Fibroblast of skin of back (primary cell): ENCODE measurements at regions not wholly inside any gene's neighbourhood (a gene's known extent, or its start where the extent isn't known, plus 50 kb on each side); places are given as distances from the start of the nearest gene placed in this dataset.

Experiments
- DNase-seq: peaks from one replicate; pipeline ENCODE4 v3.0.0-alpha.2; 2013

DNA sequence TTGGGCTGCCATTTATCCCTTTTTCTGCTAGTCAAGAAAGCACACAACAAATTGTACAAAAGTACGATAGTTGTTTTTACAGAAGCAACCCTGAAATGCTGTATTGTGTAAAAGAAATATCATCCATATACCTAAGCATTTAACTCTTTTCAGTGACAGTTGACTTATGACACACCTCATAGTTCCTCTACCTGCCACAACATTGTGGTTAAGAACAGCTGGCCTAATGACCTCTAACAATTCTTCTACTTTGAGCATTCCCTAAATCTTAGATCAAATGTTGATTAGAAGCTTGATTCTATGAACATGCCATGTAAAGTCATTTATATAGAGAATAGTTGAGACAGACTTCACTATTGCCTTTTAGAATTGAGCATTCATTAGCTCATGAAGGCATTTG, 165.9 kb upstream of the SETBP1 start:
- no peak for DNase-seq

DNA sequence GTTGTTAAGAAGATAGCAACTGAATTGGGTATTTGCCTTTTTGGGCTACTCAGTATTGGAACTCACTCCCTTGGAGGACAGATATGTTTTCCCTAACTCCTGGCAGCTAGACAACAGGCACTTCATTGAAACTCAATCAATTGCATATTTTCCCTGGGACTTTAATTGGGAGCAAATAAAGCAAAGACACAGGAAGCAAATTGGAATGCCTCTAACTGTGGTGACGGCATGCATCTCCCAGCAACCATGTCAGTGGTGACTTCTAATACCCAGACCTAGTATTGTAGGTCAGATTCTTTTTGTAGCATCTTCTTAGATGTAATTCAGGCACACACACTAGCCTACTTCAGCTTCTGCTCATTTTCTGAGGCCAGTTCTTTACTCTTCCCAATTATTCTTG, 164.2 kb upstream of the SETBP1 start:
- DNase-seq, result peak; percentile 4

DNA sequence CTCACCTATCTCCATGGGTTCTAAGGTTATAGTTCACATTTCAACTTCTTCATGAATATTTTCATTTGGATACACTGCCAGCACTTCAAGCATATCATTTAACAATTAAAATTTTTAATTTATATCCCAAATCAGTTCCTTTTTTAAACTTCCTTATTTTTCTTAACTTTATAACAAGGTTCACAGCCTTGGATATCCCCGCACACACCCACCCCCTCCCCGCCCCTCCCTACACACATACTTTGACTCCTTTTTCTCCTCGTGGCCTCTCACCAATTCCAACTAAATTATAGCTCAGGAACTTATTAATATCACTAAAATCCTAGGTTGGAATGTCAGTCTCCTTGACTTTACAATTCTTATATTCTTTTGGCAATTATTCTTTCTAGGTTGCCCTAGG, 163.6 kb upstream of the SETBP1 start:
- DNase-seq, result no peak

DNA sequence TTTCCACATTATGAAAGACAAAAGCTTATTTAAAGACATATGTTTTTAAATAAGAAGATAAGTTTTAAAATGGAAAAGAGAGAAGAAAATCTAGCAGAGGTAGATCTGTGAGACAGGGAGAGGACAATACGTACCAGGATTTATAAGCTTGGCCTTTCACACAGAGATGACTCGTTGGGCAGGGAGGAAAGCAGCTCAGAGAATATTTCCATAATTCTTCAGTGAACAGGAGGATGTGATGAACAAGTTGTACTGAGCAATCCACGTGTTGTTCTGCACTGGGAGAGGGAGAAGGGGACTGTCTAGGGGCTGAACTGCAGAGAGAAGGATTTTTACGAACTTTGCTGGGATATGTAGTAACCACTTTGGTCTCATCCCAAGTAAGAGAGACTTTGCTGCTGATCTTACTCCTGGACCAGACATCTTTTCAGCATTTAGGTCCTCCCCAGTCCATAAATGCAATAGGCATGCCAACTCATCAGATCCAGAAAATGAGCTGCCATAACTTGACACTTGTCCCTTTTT, 162.5 kb upstream of the SETBP1 start:
- peak; percentile 57 for DNase-seq

DNA sequence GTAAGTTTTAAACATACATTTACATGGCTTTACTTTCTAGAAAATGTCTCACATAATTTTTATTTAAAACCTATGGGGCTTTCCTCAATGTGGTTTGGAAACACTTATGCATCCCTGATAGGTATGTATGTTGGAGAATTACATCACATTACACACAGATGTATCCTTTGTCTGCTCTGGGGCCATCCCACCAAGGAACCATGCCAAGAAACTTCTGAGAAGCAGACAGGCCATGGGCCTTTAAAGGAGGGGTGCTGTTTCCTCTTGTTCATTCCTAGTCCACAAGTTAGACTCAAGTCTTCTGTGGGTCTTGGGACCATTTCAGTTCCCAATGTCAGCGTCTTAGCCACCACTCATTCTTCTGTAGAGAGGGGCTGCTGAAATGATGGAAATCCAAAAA, 162.0 kb upstream of the SETBP1 start:
- peak; percentile 22 for DNase-seq

DNA sequence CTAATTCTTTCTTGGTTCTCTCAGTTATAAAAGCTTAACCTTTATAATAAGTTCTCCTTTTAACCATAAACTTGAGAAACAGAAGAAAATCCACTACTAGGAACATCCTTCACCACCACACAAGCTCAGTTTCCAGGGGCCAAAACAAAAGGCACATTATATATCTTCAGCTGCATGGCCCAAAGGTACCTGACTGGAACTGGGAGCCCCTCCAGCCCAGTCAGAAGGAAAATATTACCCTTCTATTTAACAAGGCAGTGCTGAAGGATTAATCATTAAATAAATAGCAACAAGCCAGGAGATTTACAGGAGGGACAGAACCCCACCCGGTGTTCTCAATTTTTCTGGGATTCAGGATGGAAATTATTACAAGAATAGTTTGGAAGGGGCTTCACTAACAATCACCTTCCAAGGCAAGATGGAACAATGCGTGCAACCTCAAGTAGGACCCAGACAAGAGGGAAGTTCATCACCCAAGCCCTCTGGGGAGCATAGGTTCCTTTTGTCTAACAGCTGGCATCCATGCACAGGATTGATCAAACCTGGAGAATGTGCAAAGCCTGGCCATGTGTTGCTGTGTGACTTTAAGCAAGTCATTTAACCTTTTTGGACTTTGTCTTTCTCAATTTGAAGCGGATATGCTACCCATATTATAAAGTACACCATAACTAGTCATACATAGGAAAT, 159.6 kb upstream of the SETBP1 start:
- peak; percentile 58 for DNase-seq

DNA sequence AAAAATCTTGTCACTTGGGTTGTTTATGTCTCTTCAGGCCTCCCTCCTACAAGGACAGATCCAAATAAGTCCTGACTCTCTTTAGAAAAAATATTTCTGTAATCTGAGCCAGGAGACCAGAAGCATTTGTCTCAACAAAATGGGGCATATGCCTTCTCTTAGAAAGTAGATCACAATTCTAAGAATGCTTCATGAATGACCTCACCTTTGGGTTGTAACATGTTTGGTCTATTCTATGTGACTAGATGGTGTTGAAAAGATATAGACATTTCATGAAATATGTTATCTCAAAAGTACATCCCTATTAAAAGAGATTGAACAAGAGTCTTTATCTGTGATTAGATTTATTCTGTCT, 159.0 kb upstream of the SETBP1 start:
- peak; percentile 70 for DNase-seq

DNA sequence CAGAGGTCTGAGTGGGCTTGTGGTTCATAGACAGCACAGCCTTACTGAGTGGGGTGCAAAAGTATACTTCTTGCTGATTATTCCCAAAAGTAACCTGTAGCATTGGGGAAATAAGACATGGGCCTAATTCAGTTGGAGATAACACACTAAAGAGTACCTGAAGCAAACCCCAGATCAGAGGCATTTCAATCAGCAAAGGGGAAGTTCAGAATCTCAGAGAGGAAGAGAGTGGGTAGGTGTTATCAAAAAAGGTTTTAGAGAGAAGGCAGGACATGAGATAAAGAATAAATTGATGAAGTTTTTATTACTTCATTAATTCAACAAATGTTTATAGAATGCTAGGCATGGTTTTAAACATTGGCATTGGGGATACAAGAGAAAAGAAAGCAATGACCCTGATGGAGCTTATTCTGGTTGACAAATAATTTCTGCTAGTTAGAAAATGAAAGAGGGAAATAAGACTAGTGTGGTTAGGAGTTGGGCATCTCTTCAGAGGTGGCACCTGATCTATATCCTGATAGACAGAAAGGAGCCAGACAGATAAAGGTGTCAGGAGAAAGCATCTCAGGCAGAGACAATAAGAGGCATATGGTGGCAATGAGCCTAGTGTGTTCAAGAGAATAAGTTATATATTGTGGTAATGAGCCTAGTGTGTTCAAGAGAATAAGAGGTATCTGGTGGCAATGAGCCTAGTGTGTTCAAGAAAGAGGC, 153.8 kb upstream of the SETBP1 start:
- DNase-seq, result no peak

DNA sequence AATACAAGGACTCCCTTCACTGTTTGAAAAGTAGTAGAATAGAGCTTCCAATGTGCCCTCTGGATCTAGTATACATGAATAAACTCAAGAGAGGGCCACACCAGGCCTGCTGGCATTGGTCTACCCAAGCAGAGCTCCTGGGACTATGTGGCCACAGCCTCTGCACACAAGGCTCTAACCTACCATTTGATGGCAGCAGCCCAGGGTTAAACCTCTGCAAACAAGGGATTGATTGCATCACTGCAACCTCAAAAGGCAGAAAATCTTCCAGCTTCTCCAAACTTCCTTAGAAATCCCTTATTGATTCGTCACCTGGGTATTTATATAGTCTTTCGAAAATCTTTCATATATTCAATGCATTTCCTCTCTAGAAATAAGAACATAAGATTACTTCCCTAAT, 147.6 kb upstream of the SETBP1 start:
- DNase-seq, result no peak

DNA sequence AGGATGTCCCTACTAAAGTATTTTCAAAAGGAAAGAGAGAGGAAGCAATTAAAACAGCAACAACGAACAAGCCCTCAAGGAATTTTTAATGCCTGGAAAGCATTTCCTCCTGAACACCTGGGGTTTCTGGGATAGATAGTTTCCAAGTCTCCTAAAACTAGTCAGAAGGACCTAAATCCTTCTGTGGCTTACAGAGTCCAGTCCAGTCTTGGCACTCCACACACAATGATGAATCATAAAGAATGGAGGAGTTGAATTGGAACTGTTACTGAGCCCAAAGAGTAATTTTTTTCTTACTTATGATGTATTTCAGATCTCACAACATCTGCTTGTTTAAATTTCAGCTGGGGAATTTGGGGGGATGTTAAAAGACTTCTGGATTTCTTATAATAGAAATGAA, 144.6 kb upstream of the SETBP1 start:
- DNase-seq, result peak; percentile 79

DNA sequence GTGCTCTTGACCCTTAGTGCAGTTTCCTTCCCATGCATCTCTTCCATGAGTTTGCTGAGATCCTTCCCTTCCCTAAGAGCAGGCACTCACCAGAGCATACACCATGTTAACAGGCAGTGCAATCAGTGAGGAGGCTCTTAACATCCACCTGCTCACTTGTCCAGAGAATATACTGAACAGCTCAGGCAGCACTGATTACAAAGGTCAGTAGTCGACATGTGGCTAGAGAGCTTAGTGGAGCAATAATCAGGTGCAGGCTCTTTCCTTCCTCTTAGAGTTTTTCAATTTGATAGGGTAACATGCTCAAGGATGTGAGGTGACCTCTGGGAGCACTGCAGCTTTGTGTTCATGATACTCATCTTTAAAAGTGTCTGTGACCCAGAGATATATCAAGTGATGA, 144.1 kb upstream of the SETBP1 start:
- no peak for DNase-seq

DNA sequence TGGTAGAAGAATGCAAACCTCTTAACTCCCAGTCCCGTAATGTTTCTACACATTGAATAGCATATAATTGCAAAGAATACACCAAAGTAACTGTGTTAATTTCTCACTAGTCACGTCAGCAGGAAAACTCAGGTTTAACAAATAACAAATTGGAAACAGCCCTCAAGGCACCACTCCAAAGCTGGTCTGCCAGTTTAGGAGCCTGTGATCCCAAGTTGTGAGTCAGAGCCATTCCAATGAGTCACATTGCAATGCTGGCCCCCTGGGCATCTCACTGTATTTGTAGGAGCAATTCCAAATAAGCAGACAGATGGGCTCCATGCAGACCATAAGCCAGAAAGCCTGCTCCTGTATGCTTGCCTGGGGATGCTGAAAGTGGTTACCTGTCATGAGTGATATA, 143.2 kb upstream of the SETBP1 start:
- peak; percentile 97 for DNase-seq

DNA sequence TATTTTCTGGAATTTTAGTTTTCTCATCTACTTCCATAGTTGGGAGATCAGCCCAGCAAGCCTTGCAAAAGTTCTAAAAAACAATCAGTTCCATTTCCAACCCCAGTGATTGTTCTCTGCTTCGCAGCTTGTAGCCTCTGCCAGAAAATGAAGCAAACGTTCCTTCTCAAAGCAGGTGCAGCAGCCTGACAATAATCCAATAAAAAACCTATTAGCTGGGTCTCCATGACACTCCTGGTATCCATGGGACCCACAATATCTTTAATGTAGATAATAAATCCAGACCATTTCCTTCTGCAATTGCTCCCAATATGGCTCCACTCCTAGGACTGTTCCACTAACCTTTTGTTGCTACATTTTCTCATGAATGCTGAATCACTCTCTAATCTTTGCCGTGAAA, 140.8 kb upstream of the SETBP1 start:
- no peak for DNase-seq

DNA sequence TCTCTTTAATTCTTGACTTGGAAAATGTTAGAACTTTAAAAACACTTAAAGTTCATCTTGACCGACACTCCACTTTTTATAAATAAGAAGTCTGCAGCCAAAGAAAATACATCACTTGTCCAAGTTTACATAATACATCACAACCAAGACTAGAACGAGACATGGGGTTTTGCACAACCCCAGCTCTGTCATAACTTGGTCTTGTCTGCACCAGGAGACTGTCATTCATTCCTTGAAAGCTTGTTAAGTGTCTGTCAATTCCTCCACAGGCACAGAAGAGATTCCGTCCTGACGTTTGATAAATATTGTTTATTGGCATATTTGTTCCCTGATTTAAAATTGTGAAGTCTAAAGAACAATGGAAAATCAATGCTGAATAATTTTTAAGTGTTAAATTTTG, 139.5 kb upstream of the SETBP1 start:
- DNase-seq, result no peak

DNA sequence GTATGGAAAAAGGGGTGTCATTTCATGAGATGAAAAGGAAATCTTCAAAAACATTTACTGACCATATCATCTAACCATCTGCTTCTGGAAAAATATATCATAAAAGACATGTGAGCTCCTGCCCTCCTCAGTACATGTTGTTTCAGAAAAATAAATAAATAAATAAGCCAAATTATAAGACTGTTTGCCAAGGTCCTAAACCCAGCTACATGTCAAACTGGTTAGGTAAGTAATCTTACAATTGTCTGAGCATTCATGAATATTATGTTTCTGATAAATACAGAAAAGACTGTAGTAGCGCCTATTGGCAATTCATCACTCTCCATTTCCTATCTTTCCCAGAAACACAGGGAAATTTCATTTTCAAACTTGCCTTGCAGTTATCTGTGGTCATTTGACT, 138.9 kb upstream of the SETBP1 start:
- DNase-seq, result no peak

DNA sequence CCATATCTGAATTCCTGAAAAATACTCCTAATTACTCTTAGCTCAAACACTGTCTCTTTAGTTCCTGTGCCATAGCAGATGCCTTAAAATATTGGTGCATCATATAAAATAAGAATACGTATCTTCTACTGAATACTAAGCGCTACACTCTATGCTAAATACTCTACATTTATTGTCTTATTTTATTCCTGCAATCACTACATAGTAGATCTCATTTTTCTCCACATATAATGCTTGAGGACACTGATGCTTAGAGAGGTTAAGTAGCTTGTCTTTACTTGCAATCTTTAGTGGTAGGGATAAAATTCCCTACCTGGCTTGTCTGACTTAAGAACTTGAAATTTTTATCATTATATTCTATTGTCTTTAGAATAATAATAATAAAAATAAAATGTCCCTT, 137.3 kb upstream of the SETBP1 start:
- DNase-seq, result no peak

DNA sequence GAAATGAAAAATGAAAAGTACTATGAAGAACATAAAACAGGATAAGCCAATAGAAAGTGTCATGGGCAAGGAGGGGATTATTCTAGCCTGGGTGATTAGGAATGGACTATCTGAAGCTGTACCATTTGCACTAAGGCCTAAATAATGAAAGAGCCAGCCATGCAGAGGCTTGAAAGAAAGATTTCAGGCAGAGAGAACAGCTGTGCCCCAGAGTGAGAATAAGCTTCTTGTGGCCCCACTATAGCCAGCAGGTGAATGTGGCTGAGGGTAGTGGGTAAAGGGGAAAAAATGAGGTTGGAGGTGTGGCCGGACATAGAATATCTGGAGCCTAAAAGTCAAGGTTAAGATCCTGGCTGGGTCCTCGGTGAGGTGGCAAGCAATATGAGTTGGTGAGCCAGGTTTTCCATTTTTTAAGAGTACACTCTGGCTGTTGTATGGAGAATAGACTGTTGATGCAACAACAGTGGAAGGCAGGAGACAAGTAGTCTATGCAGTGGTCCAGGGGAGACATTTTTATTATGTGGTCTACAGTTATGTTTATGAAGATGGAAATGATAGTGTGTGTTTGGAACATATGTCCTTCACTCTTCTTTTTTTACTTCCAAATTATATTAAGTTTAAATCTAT, 135.2 kb upstream of the SETBP1 start:
- no peak for DNase-seq

DNA sequence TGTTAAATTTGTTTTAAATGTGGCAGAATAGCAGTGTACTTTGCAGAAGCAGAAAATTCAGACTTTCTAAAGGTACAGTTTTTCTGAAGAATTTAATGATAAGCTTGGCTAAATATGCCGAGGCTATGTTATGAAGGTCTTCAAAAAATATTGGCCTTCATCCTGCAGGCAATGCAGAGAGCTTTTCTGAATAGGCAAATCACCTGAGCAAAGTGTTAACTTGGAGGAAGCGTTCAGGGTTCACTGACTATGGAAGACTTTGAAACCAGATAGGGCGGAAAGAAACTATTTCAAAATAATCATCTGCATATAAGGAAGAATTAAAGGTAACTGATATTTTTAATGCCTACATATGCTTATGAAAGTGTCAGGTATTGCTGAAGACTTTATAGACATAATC, 133.7 kb upstream of the SETBP1 start:
- DNase-seq, result no peak

DNA sequence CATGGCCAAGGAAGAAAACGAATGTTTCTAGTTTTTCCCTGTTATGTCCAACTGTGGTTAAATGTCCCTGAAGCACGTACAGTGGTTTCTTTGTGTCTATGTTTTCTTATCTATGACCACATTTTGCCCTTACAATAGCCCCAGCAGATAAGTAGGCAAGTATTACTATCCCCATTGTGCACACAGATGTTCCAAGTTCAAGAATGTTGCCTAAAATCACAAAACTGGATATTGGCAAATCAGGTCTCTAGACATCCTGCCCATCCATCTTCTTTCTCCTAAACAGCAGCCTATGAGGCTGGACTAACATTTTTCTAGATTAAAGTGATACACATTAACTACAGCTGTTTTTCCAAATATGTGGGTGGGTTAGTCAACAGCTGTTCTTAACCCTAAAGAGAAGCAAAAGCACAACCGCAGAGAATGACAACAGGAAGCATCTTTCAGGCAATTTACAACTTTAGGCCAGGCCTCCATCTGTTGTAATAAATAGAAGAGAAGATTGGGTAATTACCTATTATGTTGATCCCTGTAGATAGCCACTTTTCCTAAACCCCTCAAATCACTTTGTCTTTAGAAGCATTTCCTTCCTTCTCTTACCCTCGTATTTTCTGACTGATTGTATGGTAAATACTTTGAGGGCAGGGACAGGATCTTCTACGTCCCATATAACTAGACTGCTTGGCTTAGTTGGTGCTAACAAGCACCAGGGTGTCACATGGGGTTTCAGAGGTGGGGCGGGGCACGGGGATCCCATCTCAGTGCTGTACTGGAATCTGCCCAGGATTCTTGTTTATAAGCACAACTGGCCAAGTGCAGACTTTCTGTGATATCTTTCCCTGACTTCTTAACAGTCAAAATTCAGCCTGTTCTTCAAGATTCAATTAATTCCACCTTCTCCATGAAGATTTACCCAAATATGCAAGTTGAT, 132.1 kb upstream of the SETBP1 start:
- DNase-seq, result no peak

DNA sequence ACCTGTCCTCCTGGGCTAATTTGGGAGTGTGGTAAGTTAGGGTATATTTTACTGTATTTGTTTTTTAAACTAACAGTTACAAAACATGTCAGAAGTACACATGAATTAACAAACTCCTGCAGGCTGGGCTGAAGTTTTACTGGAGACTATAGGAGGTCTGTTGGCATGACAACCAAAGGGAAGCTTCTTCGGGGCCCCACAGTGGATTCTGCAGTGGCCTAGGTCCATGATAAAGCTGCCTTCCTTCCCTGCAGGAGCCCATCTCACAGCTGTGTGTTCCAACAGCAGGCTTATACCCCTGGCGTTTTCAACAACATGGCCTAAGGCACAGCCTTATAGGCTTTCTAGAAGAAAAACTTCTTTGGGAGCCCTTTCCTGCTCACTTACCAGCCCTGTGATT, 128.0 kb upstream of the SETBP1 start:
- no peak for DNase-seq

DNA sequence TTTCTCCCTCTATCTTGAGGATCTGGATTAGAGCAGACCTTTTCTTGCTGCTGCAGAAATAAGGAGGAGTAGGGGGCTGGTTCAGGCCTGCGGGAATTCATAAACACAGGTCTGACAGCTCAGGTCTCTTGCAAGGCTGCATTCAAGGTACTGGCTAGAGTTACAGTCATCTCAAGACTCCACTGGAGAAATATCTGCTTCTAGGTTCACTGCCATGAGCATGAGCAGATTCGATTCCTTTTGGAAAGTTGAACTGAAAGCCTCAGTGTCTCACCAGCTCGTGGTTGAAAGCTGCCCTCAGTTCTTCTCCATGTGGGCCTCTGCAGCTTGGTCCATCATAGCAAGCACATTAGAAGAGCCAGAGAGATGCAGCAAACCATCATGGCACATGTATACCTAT, 124.4 kb upstream of the SETBP1 start:
- no peak for DNase-seq

DNA sequence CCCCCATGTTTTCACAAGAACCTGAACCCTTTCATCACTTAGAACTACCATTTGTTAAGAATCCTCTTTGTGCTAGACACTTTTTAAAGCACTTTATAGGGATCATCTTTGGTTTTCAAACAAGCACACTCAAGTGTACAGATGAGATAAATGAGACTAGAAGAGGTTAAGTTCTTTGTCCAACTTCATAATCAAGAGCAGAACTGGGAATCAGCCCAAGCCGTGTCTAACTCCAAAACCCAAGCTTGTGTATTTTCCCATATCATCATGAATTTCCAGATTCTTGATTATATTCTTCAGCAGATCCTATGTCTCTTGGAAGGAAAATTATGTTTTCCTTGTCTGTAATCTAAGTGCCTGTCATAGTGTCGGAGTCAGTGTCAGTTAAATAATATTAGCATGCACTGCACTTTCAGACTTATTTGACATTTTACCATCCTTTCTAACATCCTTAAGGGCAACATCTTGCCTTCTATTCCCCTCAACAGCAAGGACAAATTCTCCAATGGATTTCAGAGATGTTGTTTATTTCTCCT, 123.0 kb upstream of the SETBP1 start:
- no peak for DNase-seq

DNA sequence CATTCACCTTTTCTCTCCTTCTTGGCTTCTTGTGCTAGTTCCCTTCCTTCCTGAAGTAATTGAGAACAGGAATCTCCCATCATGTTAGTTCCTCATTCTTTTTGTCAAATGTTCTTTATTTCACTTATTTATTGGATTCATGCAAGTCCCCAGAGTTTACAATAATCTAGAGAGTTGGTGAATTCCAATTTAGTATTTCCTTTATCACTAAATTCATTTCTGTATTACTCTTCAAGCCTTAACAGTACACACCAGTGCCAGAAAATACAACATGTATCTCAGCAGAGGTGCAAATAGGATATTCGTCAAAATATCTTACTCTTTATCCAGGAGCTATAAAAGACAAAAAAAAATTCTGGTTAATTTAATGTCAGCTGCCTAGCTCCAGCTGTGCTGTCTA, 121.9 kb upstream of the SETBP1 start:
- no peak for DNase-seq
